Posterior vena cava (tissue), 2 donors: ENCODE measurements at regions not wholly inside any gene's neighbourhood (a gene's known extent, or its start where the extent isn't known, plus 50 kb on each side); places are given as distances from the start of the nearest gene placed in this dataset.

ENCODE experiments used
- DNase-seq: peaks from one replicate; pipeline ENCODE4 v3.0.0-alpha.2; 2020; ENCODE audit warnings: low spot score
- intact Hi-C, 2 donors: fragments of 100-400 bp; cut with DNase I; formaldehyde crosslinking; loops; one replicate each; pipeline versions ENCODE4 v1.14.1 to v1.14.2; 2022 to 2023
- donor health status: DM: yes; HTN: yes; CAD: no.
- donor health status: DM: yes; HTN: yes; CAD: no.

GRCh38 chr19:56939951-56940350 lies 99.4 kb upstream of the PEG3 start:
- intact Hi-C loops = no loop called here
- DNase-seq = no peak

GRCh38 chr19:56942756-56943155 lies 102.2 kb upstream of the PEG3 start:
- intact Hi-C loops = no loop called here
- peak; percentile 86 for DNase-seq

GRCh38 chr19:56946159-56946558 lies 105.6 kb upstream of the PEG3 start:
- DNase-seq = no peak
- intact Hi-C loops = no loop called here

GRCh38 chr19:56947206-56947605 lies 106.7 kb upstream of the PEG3 start:
- intact Hi-C loops = no loop called here
- no peak for DNase-seq

- no peak for DNase-seq
- intact Hi-C loops = no loop called here
Measured at GRCh38 chr19:56949626-56950025, 109.1 kb upstream of the PEG3 start.

- intact Hi-C loops = no loop called here
- no peak for DNase-seq
Measured at GRCh38 chr19:56951672-56952071, 111.1 kb upstream of the PEG3 start.

GRCh38 chr19:56953470-56953869 lies 112.9 kb upstream of the PEG3 start:
- DNase-seq = no peak
- intact Hi-C loops = no loop called here

GRCh38 chr19:56955637-56956216 lies 115.2 kb upstream of the PEG3 start:
- intact Hi-C loops = no loop called here
- DNase-seq = no peak

- DNase-seq = no peak
- intact Hi-C loops = no loop called here
Measured at GRCh38 chr19:56956503-56957226, 116.1 kb upstream of the PEG3 start.

GRCh38 chr19:56959205-56959604 lies 118.7 kb upstream of the PEG3 start:
- DNase-seq = no peak
- intact Hi-C loops = no loop called here

GRCh38 chr19:56960959-56961543 lies 120.5 kb upstream of the PEG3 start:
- intact Hi-C loops = no loop called here
- DNase-seq = no peak

- no peak for DNase-seq
- intact Hi-C loops = no loop called here
Measured at GRCh38 chr19:56964410-56964920, 123.9 kb upstream of the PEG3 start.

- intact Hi-C loops = no loop called here
- no peak for DNase-seq
Measured at GRCh38 chr19:56966225-56966696, 125.7 kb upstream of the PEG3 start.

- intact Hi-C loops = no loop called here
- no peak for DNase-seq
Measured at GRCh38 chr19:56966697-56967299, 126.3 kb upstream of the PEG3 start.

- intact Hi-C loops = no loop called here
- no peak for DNase-seq
Measured at GRCh38 chr19:56969156-56969555, 128.6 kb upstream of the PEG3 start.

- intact Hi-C loops = no loop called here
- DNase-seq = no peak
Measured at GRCh38 chr19:56969759-56970178, 129.2 kb upstream of the PEG3 start.

GRCh38 chr19:56971230-56971629 lies 130.7 kb upstream of the PEG3 start:
- intact Hi-C loops = no loop called here
- DNase-seq = no peak

GRCh38 chr19:56972291-56972841 lies 131.8 kb upstream of the PEG3 start:
- DNase-seq = no peak
- intact Hi-C loops = no loop called here

GRCh38 chr19:56973713-56974555 lies 133.4 kb upstream of the PEG3 start:
- no peak for DNase-seq
- intact Hi-C loops = no loop called here
